Panc1 (cell line): ENCODE measurements at regions not wholly inside any gene's neighbourhood (a gene's known extent, or its start where the extent isn't known, plus 50 kb on each side); places are given as distances from the start of the nearest gene placed in this dataset.

ENCODE experiments used
- CTCF ChIP-seq: fragments of 450-650 bp; IDR thresholded peaks from 2 replicates; pipeline ENCODE4 v1.5.1; 2017; ENCODE audit warnings: mild to moderate bottlenecking
- POLR2AphosphoS5 ChIP-seq: IDR thresholded peaks from 2 replicates; pipeline ENCODE4 v1.6.1; 2012; ENCODE audit warnings: mild to moderate bottlenecking, low read depth, low read length, moderate library complexity
- REST ChIP-seq, 2 experiments: IDR thresholded peaks; 2 replicates each; pipeline ENCODE4 v1.6.1; 2011 to 2012; ENCODE audit warnings: low read depth in 2 of 2, control low read depth in 1 of 2, low read length in 1 of 2, mild to moderate bottlenecking in 1 of 2, moderate library complexity in 1 of 2; ENCODE audit not compliant: insufficient read depth in 1 of 2
- SIN3A ChIP-seq: IDR thresholded peaks from 2 replicates; pipeline ENCODE4 v1.6.1; 2012; ENCODE audit warnings: low read depth, mild to moderate bottlenecking, low read length, moderate library complexity, borderline replicate concordance; ENCODE audit not compliant: insufficient read depth
- TCF7L2 ChIP-seq: IDR thresholded peaks from 2 replicates; pipeline ENCODE4 v1.6.1; 2011; ENCODE audit warnings: mild to moderate bottlenecking, low read depth, low read length, inconsistent platforms

GRCh38 chr17:36726199-36726598 lies 124.8 kb downstream of the MRM1 start:
- TF ChIP-seq CTCF (no peak), REST (IDR thresholded peaks at IDR 0.05; ENCODE audit: insufficient read depth in 1 of 2, low read depth in 2 of 2, low read length in 1 of 2) (no peak), POLR2AphosphoS5 (no peak), TCF7L2 (no peak), SIN3A (no peak)
